Fibroblast of upper back skin (primary cell): ENCODE measurements at regions not wholly inside any gene's neighbourhood (a gene's known extent, or its start where the extent isn't known, plus 50 kb on each side); places are given as distances from the start of the nearest gene placed in this dataset.
"Not testable (repeated sequence)": the region's sequence is repeated elsewhere in the genome, so short reads cannot be mapped to it uniquely, and the experiment has no call there.

ENCODE experiments used
- DNase-seq: peaks from one replicate; pipeline ENCODE4 v3.0.0-alpha.2; 2013

DNA sequence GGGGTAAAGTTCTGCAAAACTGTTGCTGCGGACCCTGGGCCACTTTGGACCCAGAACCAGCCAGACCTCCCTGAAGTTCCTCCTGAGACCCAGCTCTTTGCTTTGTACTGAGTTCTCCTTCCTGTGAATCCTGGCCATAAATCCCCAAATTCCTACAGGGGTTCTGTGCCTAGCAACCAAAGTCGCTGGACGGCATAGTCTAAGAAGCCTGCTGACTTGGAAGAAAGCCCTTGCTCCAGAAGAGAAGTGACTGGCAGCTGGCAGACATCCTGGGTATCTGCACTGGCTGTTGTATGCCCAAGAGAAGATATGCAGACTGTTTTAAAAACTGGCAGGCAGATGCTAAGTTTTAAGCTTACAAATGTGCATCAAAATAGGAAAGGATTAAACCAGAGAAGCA is 99.9 kb upstream of the SLC24A4 start:
- no peak for DNase-seq

DNA sequence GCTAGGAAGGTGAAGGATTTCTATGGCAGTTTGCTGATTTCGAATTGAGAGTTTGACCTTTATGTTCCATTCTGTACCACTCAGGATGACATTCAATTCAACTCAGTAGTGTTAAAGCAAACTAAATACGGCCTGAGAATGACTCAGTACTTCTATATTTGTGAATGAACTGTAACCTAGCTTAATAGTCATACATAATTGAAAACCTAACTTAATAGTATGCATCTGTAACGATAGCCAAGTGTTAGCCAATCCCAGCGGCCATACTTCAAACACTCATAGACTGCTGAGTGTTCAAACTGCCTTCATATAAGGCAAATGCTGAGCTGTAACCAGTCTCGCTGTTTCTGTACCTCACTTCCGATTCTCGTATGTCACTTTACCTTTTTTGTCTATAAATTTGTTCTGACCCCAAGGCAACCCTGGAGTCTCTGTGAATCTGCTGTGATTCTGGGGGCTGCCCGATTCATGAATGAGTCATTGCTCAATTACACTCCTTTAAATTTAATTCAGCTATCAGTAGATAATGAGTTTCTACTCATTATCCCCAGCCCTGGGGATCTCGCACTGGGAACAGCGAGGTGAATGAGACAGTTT is 98.5 kb upstream of the SLC24A4 start:
- DNase-seq: peak; percentile 14

DNA sequence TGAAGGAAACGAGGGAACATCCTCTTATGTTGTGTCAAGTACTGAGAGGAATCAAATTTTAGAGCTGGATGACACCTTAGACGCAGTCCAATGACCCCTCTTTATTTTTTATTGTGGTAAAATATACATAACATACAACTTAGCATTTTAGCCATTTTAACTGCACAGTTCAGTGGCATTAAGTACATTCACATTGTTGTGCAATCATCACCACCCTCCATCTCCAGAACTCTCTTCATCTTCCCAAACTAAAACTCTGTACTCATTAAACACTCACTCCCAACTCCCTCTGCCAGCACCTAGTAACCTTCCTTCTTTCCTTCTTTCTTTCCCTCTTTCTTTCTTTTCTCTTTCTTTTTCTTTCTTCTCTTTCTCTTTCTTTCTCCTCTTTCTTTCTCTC is 97.2 kb upstream of the SLC24A4 start:
- no peak for DNase-seq

DNA sequence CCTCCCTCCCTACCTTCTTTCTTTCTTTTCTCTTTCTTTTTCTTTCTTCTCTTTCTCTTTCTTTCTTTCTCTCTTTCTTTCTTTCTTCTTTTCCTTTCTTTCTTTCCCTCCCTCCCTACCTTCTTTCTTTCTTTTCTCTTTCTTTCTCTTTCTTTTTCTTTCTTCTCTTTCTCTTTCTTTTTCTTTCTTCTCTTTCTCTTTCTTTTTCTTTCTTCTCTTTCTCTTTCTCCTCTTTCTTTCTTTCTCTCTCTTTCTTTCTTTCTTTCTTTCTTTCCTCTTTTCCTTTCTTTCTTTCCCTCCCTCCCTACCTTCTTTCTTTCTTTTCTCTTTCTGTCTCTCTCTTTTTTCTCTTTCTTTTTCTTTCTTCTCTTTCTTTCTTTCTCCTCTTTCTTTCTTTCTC is 96.8 kb upstream of the SLC24A4 start:
- DNase-seq: not testable (repeated sequence)

DNA sequence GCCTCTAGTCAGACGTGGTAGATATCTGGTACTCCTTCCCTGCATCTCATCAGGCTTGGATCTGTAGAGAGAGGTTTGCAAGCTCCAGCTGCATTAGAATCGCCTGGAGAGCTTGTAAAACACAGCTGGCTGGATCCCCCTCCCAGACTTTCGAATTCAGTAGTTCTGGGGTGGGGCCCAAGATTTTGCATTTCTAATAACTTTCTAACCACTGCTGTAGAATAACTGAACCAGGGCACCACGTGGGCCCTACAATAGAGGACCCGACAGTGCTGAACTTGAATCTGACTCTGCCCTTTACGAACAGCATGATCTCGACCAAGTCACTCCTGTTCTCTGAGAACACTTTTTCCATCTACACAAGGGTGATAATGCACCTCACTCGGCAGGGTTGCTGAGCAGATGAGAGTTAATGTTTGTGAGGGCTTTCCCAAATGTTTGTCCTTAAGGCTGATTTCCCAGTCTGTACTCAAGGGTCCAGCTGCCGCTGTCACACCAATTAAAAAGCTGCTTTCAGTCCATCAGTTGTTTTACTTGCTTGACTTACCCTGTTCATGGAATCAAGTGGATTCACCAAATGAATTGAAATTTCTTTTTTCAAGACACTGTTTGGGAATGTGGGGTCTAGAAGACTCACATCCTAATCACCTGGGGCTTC is 86.6 kb upstream of the SLC24A4 start:
- no peak for DNase-seq

DNA sequence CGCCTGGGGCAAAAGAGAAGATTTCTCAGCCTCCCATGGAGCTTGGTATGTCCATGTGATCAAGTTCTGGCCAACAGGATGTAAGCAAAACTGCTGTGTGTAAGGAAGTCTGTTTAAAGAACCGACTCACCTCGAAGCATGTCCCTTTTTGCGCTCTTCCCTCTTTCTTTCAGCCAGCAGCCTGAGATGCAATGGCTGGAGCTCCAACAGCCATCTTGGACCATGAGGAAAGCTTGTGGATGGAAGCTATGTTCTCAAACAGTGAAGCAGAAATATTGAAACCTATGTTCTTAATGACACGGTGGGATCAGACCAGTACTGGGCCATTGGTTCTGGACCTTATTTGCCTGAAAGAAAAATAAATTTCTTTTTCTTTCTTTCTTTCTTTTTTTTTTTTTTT is 82.3 kb upstream of the SLC24A4 start:
- DNase-seq: no peak

DNA sequence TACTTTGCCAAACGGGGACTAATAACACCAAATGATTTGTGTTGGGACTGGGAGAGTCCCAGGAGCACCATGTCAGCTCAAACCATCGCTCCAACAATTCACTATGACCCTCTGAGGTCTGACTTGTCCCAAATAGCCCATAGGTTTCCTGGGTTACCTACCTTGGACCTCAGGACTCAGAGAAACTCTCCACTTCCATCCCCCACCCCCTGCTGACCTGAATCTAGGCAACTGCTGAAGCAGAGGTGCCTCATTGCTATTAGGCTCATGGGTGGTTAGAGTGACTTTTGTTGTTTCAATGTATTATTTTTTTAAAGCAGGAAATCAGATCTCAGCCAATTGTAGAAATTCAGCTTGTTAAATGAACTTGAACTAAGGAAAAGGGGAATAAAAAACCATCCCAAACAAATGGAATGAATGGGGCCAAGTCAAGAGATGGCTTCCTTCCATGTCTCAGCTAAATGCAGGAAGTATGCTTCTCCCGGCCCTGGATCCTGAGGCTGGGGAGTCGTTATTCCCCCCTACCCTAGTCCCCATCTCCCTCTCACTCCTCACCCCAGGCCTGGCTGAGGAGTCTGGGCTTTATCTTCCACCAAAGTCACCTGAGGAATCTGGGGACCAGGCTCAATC is 80.9 kb upstream of the SLC24A4 start:
- DNase-seq: no peak

DNA sequence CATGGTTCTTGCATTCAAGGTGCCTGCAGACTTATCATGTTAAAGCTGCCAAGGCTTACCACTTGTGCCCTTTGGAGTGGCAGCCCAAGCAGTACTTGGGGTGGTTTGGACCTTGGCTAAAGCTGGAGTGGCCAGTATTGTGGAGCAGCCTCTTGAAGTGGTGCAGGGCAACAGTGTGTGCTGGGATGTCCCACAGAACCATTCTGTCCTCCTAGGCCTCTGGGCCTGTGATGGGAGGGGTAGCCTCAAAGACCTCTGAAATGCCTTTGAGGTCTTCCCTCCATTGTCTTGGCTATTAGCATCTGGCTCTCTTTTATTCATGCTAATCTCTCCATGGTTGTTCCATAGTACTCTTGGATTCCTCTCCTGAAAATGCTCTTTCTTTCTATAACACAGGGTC is 78.2 kb upstream of the SLC24A4 start:
- no peak for DNase-seq

DNA sequence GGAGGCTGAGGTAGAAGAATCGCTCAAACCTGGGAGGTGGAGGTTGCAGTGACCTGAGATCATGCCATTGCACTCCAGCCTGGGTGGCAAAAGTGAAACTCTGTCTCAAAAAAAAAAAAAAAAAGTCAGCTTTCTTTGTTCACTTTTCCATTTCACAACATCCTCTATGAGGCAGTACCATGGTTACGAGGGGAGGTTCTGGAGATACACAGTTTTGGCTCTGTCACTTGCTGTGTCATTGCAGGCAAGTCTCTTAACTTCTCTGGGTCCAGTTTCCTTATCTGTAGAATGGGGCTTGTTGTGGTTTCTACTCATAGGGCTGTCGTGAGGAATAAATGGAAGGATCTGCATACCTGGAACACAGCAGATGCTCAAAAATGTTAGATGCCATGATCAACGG is 75.6 kb upstream of the SLC24A4 start:
- no peak for DNase-seq

DNA sequence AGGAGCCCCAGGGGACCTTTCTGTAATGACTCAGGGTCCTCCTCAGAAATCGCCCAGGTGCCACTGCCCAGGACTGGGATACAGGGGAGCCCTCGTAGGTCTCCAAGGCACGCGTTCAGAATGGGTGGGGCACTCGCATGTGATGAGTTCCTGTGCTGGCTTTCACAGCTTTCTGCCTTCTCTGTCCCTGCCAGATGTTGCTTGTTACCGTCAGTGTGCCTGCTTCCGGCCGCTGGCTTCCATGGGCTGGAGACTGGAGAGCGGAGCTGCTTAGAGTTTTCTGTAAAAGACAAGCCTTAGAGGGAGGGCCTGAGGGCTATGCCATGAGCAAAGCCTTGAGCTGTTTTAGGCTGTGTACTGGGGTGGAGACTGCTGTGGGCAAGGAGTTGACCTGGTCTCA is 75.0 kb upstream of the SLC24A4 start:
- DNase-seq: no peak

DNA sequence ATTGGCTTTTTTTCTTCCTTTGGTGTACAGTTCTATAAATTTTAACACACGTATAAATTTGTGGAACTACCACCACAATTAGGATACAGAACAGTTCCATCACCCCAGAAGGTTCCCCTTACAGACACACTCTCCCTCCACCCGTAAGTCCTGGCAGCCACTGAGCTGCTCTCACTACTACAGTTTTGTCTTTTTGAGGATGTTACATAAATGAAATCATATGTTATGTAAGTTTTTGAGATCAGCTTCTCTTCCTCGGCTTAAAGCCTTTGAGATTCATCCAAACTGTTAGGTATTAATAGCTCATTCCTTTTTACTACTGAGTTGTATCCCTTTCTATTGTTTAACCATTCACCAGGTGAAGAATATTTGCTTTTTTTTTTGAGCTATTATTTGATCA is 74.3 kb upstream of the SLC24A4 start:
- DNase-seq: no peak

DNA sequence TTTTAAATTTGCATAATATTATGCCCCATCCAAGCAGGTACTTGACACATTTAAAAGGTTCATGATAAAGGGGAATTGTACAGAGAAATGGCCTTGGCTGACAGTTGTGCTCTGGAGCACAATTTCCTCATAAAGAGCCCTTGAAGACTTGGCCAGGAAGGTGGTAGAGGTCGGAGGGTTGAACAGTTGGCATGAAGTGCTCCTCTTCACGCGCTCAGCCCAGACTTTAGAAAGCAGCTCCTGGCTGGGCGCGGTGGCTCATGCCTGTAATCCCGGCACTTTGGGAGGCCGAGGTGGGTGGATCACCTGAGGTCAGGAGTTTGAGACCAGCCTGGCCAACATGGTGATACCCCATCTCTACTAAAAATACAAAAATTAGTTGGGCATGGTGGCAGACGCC is 72.6 kb upstream of the SLC24A4 start:
- DNase-seq: not testable (repeated sequence)

DNA sequence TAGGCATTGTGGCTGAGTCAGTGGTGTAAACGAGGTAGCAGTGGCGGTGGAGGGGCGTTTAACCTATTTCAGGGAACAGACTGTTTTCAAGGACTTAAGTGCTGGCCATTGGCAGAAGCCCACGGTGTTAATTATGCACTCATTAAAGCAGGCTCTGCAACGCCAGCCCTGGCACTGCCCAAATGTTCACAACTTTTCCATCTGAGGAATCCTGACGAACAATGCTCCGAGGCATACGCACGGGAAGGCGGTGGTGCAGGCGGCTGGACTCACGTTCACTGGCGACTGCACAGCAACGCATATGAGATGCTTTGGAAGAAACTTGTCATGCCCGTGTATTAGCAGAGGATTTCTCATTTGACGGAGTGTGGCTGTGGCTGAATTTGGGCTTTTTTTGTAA is 70.6 kb upstream of the SLC24A4 start:
- no peak for DNase-seq

DNA sequence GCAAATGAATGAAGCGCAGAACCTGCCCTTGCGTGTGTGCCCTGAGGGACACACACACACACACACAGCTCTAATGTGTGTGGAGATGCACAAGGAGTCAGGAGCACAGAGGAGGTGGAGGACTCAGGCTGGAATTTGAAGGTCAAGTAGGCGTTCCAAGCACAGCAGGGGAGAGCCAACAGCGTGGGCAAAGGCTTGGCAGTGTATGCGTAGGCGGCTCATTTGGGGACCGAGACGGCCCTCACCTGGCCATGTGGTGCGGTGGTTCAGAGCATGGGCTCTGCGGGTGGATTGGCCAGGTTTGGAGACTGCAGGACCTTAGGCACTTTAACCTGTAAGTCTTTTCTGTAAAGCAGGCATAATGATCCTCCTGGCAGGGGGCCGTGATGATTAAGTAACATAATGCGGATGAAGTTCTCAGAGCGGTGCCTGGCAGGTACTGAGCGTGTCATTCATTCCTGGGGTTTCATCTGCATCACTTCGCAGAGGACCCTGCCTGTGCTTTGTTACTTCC is 69.5 kb upstream of the SLC24A4 start:
- no peak for DNase-seq

DNA sequence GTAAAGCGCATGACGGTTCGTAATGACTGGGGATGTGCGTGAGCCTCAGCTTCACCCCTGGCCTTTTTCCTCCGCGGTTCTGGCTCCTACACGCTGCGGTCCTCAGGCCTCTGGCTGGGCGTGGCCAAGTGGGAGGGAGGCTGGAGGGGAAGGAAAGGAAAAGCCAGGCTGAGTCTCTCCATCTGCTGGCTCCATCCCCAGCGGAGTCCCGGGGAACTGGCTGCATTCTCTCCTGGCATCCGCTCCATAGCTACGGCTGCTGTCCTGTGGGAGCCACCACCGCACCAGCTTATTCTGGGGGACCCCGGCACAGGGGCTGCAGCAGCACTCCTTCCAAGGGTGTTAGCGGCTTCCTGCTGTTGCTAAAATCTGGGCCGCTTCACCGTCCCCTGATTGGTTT is 68.2 kb upstream of the SLC24A4 start:
- peak; percentile 26 for DNase-seq

DNA sequence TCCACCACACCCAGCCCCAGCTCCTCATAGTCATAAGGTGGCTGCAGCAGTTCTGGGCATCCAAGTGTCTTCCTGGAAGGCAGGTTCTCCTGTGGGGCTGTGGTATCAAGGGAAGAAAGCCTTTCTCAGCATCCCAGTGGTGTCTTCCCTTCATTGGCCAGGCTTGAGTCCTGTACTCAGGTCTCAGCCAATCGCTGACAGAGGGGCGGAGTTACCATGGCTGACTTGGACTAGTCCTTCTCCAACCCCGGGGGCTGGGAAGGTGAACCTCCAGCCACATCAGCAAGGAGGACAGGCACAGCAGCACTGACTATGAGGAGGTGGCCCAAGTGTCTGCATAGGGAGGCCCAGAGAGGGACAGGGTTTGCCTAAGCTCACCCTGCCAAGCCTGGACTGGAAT is 64.0 kb upstream of the SLC24A4 start:
- DNase-seq: no peak

DNA sequence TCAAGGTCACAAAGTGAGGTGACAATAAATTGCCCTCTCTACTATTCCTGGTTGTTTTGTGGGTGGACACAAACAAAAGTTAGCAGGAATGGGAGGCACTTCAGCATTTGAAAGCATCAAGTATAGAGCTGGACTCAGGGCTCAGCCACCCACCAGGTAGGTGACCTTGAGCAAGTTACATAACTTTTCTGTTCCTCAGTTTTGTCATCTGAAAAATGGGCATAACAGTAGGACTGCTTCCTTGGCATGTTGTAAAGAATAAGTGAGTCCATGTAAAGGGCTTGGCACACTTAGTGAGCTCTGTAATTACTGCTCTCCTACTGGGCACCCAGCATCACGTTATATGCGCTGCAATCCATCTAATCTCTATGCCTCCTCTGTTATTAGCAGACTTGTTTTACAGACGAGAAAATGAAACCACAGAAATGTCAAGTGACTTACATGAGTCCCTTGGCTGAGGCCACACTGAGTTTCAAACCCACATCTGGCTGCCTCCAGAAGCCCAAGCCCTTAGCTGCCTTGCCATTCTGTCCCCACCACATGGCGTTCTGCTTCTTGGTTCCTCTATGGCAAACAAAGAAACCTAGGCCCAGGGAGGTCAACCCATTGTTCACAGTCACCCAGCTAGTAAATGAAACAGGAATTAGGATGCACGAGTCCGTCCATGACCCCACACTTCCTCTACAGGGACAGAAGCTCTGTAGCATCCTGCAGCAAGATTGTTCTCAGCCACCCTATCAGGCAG is 63.2 kb upstream of the SLC24A4 start:
- DNase-seq: no peak

DNA sequence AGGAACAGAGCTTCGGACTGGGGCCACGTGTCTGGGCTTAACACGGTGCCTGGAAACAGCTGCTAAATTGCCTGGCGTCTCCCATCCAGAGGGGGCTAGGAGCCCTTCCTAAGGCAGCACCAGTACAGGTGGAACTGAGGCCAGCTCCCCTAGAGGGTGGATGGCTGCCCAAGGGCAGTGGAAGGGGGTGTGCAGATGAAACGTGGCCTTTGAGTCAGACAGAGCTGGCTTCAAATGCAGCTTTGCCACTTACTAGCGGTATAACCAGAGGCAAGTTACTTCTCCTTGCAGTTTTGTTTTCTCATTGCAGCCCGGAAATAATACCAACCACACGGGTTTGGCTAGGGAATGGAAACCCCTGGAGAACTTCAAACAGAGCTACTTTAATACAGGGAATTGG is 59.3 kb upstream of the SLC24A4 start:
- no peak for DNase-seq

DNA sequence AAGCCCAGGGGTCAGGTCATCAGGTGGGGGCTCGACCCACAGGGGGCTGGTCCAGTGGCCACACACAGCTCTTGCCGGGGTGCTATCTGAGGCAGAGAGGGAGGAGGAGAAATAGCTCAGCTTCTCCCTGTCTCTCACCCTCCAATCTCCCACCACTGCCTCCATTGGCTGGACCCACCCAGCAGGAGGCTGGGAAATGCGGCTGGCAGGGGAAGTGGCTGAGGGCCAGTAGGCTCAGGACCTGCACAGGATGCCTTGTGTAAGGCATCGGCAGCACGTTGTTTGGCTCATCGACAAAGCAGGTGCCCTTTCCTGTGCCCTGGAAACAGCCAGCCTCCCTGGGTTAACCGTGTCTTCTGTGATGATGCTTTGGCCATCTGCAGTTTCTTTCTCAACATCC is 58.8 kb upstream of the SLC24A4 start:
- no peak for DNase-seq

DNA sequence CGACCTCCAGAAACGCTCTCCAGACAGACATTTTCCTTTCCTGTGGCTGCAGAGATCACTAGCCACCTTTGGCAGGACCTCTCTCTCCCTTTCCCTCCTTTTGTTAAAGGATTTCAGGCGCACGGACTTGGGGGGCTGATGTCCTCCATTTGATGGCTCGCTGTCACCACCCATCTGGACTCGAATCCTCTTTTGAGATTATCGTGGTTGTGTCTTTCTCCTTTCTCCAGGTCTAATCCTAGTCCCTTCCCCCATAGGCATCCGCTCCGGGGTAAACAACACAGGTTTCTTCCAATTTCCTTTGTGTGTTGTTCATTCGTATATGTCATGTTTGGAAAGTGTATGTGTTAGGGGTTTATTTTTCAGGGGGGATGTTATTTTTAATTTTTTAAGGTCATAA is 56.7 kb upstream of the SLC24A4 start:
- no peak for DNase-seq
